Stimulated activated naive CD8-positive, alpha-beta T cell treated with anti-CD3 and anti-CD28 coated beads, Interleukin-15, Interleukin-2, amounts not matched to agents 100 U/mL and 50 U/mL, for 24 hours (primary cell): ENCODE measurements at regions not wholly inside any gene's neighbourhood (a gene's known extent, or its start where the extent isn't known, plus 50 kb on each side); places are given as distances from the start of the nearest gene placed in this dataset.

ENCODE experiments used
- ATAC-seq: fragments of 150-1000 bp; cut with Tn5 transposase; one replicate; pipeline ENCODE4 v1.10.0; 2021
- DNase-seq: peaks from one replicate; pipeline ENCODE4 v3.0.0; 2021

- DNase-seq, result no peak
- ATAC-seq, result no peak
Measured at GRCh38 chr6:144729502-144729901, 444.4 kb downstream of the UTRN start.

GRCh38 chr6:144730088-144730645, 445.0 kb downstream of the UTRN start:
- ATAC-seq, result no peak
- DNase-seq, result no peak

- no peak for ATAC-seq
- no peak for DNase-seq
Measured at GRCh38 chr6:144731229-144731628, 446.1 kb downstream of the UTRN start.

GRCh38 chr6:144736763-144737162, 451.6 kb downstream of the UTRN start:
- ATAC-seq (no peak), DNase-seq (no peak)

GRCh38 chr6:144737998-144738397, 452.9 kb downstream of the UTRN start:
- DNase-seq (no peak), ATAC-seq (no peak)

- ATAC-seq, result no peak
- DNase-seq, result no peak
Measured at GRCh38 chr6:144739873-144740272, 454.7 kb downstream of the UTRN start.

GRCh38 chr6:144741659-144742058, 456.5 kb downstream of the UTRN start:
- ATAC-seq, result no peak
- DNase-seq, result no peak

- no peak for DNase-seq
- no peak for ATAC-seq
Measured at GRCh38 chr6:144742779-144743178, 457.6 kb downstream of the UTRN start.

GRCh38 chr6:144744720-144745119, 459.6 kb downstream of the UTRN start:
- no peak for ATAC-seq
- no peak for DNase-seq

GRCh38 chr6:144745439-144745838, 460.3 kb downstream of the UTRN start:
- no peak for DNase-seq
- ATAC-seq, result no peak

- DNase-seq (no peak), ATAC-seq (peak; percentile 55)
Measured at GRCh38 chr6:144746902-144747469, 461.9 kb downstream of the UTRN start.

GRCh38 chr6:144749263-144749662, 464.1 kb downstream of the UTRN start:
- ATAC-seq (no peak), DNase-seq (no peak)

GRCh38 chr6:144753023-144753705, 468.0 kb downstream of the UTRN start:
- no peak for DNase-seq
- ATAC-seq, result no peak

- ATAC-seq (no peak), DNase-seq (no peak)
Measured at GRCh38 chr6:144756469-144756868, 471.3 kb downstream of the UTRN start.

- ATAC-seq (no peak), DNase-seq (no peak)
Measured at GRCh38 chr6:144757299-144757698, 472.2 kb downstream of the UTRN start.

- DNase-seq (no peak), ATAC-seq (no peak)
Measured at GRCh38 chr6:144757730-144758129, 472.6 kb downstream of the UTRN start.

GRCh38 chr6:144758602-144759001, 473.5 kb downstream of the UTRN start:
- ATAC-seq (peak; percentile 40), DNase-seq (no peak)

GRCh38 chr6:144762469-144762868, 477.3 kb downstream of the UTRN start:
- ATAC-seq, result no peak

GRCh38 chr6:144767051-144767450, 481.9 kb downstream of the UTRN start:
- no peak for DNase-seq
- ATAC-seq, result no peak

More at GRCh38 chr6:144762469-144762868, 477.3 kb downstream of the UTRN start:
- no peak for DNase-seq

GRCh38 chr6:144768551-144769075, 483.5 kb downstream of the UTRN start:
- no peak for ATAC-seq

GRCh38 chr6:144769142-144769541, 484.0 kb downstream of the UTRN start:
- ATAC-seq (no peak), DNase-seq (no peak)

More at GRCh38 chr6:144768551-144769075, 483.5 kb downstream of the UTRN start:
- no peak for DNase-seq

GRCh38 chr6:144776031-144776819, 491.1 kb downstream of the UTRN start:
- ATAC-seq (no peak), DNase-seq (no peak)

- ATAC-seq, result no peak
- no peak for DNase-seq
Measured at GRCh38 chr6:144777249-144777648, 492.1 kb downstream of the UTRN start.
